HUES64 (cell line): ENCODE measurements at regions not wholly inside any gene's neighbourhood (a gene's known extent, or its start where the extent isn't known, plus 50 kb on each side); places are given as distances from the start of the nearest gene placed in this dataset.
"Not testable (repeated sequence)": the region's sequence is repeated elsewhere in the genome, so short reads cannot be mapped to it uniquely, and the experiment has no call there.

ENCODE experiments used
- H3K27ac ChIP-seq: 2 replicates; pipeline ENCODE4 v1.7.0; 2013; ENCODE audit warnings: low read depth, low read length, inconsistent platforms
- H3K27me3 ChIP-seq: 2 replicates; pipeline ENCODE4 v1.6.1; 2013; ENCODE audit warnings: mild to moderate bottlenecking, low read length; ENCODE audit not compliant: insufficient read depth
- H3K36me3 ChIP-seq: 2 replicates; pipeline ENCODE4 v1.6.1; 2013; ENCODE audit warnings: mild to moderate bottlenecking, low read length; ENCODE audit not compliant: insufficient read depth
- H3K4me1 ChIP-seq: 2 replicates; pipeline ENCODE4 v1.6.1; 2013; ENCODE audit warnings: mild to moderate bottlenecking, low read length, moderate library complexity; ENCODE audit not compliant: insufficient read depth
- H3K4me3 ChIP-seq: 2 replicates; pipeline ENCODE4 v1.5.1; 2013; ENCODE audit warnings: mild to moderate bottlenecking, low read length, moderate library complexity
- H3K9ac ChIP-seq: 2 replicates; pipeline ENCODE4 v1.6.1; 2013; ENCODE audit warnings: mild to moderate bottlenecking, low read depth, low read length
- H3K9me3 ChIP-seq: 2 replicates; pipeline ENCODE4 v1.6.1; 2013; ENCODE audit warnings: low read depth, low read length; ENCODE audit not compliant: insufficient read depth
- WGBS: fragments of 150-250, 120-280 bp; methylation state at CpG from one replicate; pipeline ENCODE4 v1.1.7; 2013; ENCODE audit warnings: missing lambda C conversion rate; 5-methylcytosine and 5-hydroxymethylcytosine counted together

DNA sequence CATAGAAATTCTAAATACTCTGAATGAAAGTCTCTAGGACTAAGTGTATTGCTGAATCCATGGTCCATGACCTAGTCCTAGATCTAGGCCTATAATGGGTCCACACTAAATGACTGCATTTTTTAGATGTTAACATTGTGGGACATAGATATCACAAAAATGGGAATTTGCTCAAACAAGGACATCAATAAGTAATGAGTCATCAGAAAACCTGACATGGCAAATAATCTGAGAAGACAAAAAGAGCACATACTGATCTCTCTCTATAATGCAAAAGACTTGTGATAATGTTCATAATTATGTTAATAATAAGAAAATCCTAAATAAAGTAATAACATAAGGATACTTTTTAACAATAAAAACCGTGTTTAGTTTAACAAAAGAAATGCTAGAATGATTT lies 1168.4 kb downstream of the FSCB start:
- H3K9me3 ChIP-seq: no peaks in the 10 kb centered on the region
- WGBS: 100% methylated on average over 1 of the region's 1 CpG

DNA sequence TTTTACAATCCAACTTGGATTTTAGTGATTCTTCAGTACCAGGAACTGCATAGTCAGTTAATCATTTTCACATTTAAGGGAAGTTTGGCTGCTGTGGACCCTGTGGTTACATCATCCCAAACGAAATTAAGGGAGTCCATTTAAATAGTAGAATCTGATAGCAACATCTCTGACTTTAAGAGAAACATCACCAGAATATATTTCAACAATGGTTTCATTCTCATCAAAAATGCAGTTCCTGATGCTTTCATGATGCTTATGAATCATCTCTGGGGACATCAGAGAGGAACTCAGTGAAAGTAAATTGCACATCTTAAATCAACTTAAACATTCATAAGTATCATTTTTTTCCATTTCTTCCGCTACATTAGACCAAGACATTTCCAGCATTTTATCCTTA lies 1170.7 kb downstream of the FSCB start:
- WGBS: 91% methylated on average over 2 of the region's 2 CpGs
- Histone ChIP-seq H3K27me3 (no peaks in the 10 kb centered on the region), H3K36me3 (no peaks in the 10 kb centered on the region), H3K9ac (no peak overlapping the region), H3K4me1 (no peaks in the 10 kb centered on the region), H3K4me3 (no peak overlapping the region), H3K9me3 (no peaks in the 10 kb centered on the region), H3K27ac (no peak overlapping the region)

More for the DNA sequence above, 1168.4 kb downstream of the FSCB start:
- H3K4me3 ChIP-seq: no peak overlapping the region
- H3K36me3 ChIP-seq: no peaks in the 10 kb centered on the region
- H3K27ac ChIP-seq: no peak overlapping the region
- no peak overlapping the region for H3K9ac ChIP-seq
- H3K4me1 ChIP-seq: no peaks in the 10 kb centered on the region
- no peaks in the 10 kb centered on the region for H3K27me3 ChIP-seq

GRCh38 chr14:43326501-43327407 lies 1180.3 kb downstream of the FSCB start:
- H3K4me1 ChIP-seq, H3K9me3 ChIP-seq, H3K9ac ChIP-seq, H3K4me3 ChIP-seq, H3K27ac ChIP-seq, H3K27me3 ChIP-seq, H3K36me3 ChIP-seq: not testable (repeated sequence)
- WGBS: 96% methylated on average over 24 of the region's 24 CpGs

DNA sequence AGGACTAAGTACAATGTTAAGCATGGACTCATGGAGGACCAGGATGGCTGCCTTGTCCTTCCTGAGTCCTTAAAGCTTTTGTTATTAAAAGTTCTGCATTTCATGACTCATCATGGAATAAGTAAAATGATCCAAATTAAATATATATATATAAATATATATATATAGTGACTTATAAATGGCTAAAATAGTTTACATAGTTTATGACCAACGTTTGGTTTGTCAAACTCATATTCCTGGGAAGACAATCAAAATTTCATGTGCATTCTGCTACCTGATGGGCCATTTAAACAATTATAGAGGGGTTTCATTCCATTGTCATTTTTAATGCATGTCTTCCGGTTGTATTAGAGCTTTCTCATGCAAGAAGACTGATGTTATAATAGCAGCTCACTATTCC lies 1190.7 kb downstream of the FSCB start:
- H3K36me3 ChIP-seq: no peaks in the 10 kb centered on the region
- H3K27me3 ChIP-seq: no peaks in the 10 kb centered on the region
- no peaks in the 10 kb centered on the region for H3K9me3 ChIP-seq
- H3K4me3 ChIP-seq: no peak overlapping the region
- H3K4me1 ChIP-seq: peaks cover 6% of the 10 kb centered on the region; the same call in 1 of the 2 replicates
- WGBS: 92% methylated on average over 2 of the region's 2 CpGs
- no peak overlapping the region for H3K9ac ChIP-seq
- H3K27ac ChIP-seq: no peak overlapping the region

- Histone ChIP-seq H3K9me3 (no peaks in the 10 kb centered on the region), H3K4me3 (no peak overlapping the region), H3K36me3 (no peaks in the 10 kb centered on the region), H3K4me1 (peaks cover 6% of the 10 kb centered on the region; the same call in 1 of the 2 replicates), H3K27me3 (no peaks in the 10 kb centered on the region), H3K9ac (no peak overlapping the region), H3K27ac (no peak overlapping the region)
- no CpG with 5 or more reads among the region's 1 CpG for WGBS
Observed at GRCh38 chr14:43313719-43314118, 1193.4 kb downstream of the FSCB start.

- no peak overlapping the region for H3K27ac ChIP-seq
- no peak overlapping the region for H3K9ac ChIP-seq
- H3K27me3 ChIP-seq: no peaks in the 10 kb centered on the region
- no peaks in the 10 kb centered on the region for H3K4me1 ChIP-seq
- no peak overlapping the region for H3K4me3 ChIP-seq
- no peaks in the 10 kb centered on the region for H3K9me3 ChIP-seq
- H3K36me3 ChIP-seq: no peaks in the 10 kb centered on the region
- 100% methylated on average over 2 of the region's 3 CpGs for WGBS
Observed at GRCh38 chr14:43308421-43309110, 1198.5 kb downstream of the FSCB start.

DNA sequence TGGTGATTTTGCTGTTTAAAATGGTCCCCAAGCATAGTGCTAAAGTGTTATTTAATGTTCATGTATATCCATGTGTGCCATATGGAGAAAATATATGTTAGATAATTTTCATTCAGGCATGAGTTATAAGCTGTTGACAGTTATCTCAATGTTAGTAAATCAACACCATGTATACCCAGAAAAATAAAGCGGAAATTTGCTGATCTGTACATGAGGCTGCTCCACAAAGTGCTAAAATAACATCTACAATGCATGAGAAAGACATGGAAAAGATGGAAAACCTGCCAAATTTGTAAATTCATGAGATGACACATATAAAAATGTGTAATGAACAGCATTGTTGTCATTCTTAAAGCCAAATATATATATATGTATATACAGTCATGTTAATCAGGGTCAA lies 1199.2 kb downstream of the FSCB start:
- H3K27ac ChIP-seq: no peak overlapping the region
- whole genome bisulfite sequencing: 83% methylated on average over 1 of the region's 1 CpG
- H3K27me3 ChIP-seq: no peaks in the 10 kb centered on the region
- no peak overlapping the region for H3K4me3 ChIP-seq
- H3K4me1 ChIP-seq: no peaks in the 10 kb centered on the region
- no peaks in the 10 kb centered on the region for H3K9me3 ChIP-seq
- no peak overlapping the region for H3K9ac ChIP-seq
- no peaks in the 10 kb centered on the region for H3K36me3 ChIP-seq

- no peaks in the 10 kb centered on the region for H3K4me1 ChIP-seq
- H3K27ac ChIP-seq: no peak overlapping the region
- no peaks in the 10 kb centered on the region for H3K27me3 ChIP-seq
- 87% methylated on average over 2 of the region's 2 CpGs for whole genome bisulfite sequencing
- no peaks in the 10 kb centered on the region for H3K9me3 ChIP-seq
- H3K36me3 ChIP-seq: no peaks in the 10 kb centered on the region
- H3K9ac ChIP-seq: no peak overlapping the region
- H3K4me3 ChIP-seq: no peak overlapping the region
Observed at GRCh38 chr14:43306053-43306452, 1201.0 kb downstream of the FSCB start.

DNA sequence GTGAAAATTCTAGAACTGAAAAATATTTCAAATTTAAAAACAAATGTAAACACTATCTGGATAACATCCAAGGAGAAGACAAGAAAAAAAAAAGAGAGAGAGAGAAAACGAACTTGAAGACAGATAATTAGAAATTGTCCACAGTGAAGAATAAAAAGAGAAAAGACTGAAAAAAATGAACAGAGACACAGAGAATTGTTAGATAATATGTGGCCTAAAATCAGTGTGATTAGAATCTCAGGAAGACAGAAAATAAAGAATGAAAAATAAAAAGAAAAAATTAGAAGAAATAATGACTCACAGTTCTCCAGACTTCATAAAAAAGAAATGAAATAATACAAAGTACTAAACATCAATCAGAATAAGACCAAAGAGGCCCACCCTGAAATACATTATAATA lies 1209.3 kb downstream of the FSCB start:
- WGBS: 100% methylated on average over 1 of the region's 1 CpG
- no peaks in the 10 kb centered on the region for H3K9me3 ChIP-seq

DNA sequence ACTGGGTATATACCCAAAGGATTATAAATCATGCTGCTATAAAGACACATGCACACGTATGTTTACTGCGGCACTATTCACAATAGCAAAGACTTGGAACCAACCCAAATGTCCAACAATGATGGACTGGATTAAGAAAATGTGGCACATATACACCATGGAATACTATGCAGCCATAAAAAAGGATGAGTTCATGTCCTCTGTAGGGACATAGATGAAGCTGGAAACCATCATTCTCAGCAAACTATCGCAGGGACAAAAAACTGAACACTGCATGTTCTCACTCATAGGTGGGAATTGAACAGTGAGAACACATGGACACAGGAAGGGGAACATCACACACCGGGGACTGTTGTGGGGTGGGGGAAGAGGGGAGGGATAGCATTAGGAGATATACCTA lies 1211.0 kb downstream of the FSCB start:
- not testable (repeated sequence) for H3K4me1 ChIP-seq, H3K27ac ChIP-seq, H3K9me3 ChIP-seq, H3K27me3 ChIP-seq, H3K4me3 ChIP-seq, H3K9ac ChIP-seq, H3K36me3 ChIP-seq
- 100% methylated on average over 1 of the region's 4 CpGs for WGBS

More for the DNA sequence above, 1209.3 kb downstream of the FSCB start:
- Histone ChIP-seq H3K9ac (no peak overlapping the region), H3K36me3 (no peaks in the 10 kb centered on the region), H3K27me3 (no peaks in the 10 kb centered on the region), H3K4me3 (no peak overlapping the region), H3K4me1 (no peaks in the 10 kb centered on the region), H3K27ac (no peak overlapping the region)

- Histone ChIP-seq H3K4me3 (no peak overlapping the region), H3K27me3 (no peaks in the 10 kb centered on the region), H3K4me1 (no peaks in the 10 kb centered on the region), H3K27ac (no peak overlapping the region), H3K9ac (no peak overlapping the region), H3K36me3 (no peaks in the 10 kb centered on the region), H3K9me3 (no peaks in the 10 kb centered on the region)
Observed at GRCh38 chr14:43285575-43285974, 1221.5 kb downstream of the FSCB start.
